ENCODE measurements at regions not wholly inside any gene's neighbourhood (a gene's known extent, or its start where the extent isn't known, plus 50 kb on each side); places are given as distances from the start of the nearest gene placed in this dataset.

GRCh38 chr2:145806546-145806945, 1286.6 kb upstream of the ZEB2 start:
- Histone ChIP-seq H3K56ac (ENCODE audit: insufficient read length, low read depth, low read length) (no peak overlapping the region), H3K79me1 (ENCODE audit: insufficient read depth, low read depth, low read length, poor library complexity, severe bottlenecking) (no peaks in the 10 kb centered on the region), H4K91ac (ENCODE audit: insufficient read length, low read depth, low read length) (no peak overlapping the region), H3K27ac (ENCODE audit: insufficient read length, low read depth, low read length) (no peak overlapping the region), H2BK15ac (ENCODE audit: low read depth, low read length) (no peak overlapping the region), H3K4me2 (ENCODE audit: insufficient read depth, insufficient read length, low read length) (no peak overlapping the region), H4K20me1 (ENCODE audit: control insufficient read depth, insufficient read depth, insufficient read length) (no peaks in the 10 kb centered on the region), H3K18ac (ENCODE audit: insufficient read length, low read depth, low read length) (no peak overlapping the region), H2BK20ac (ENCODE audit: low read depth, low read length, poor library complexity, severe bottlenecking) (no peak overlapping the region), H3K14ac (ENCODE audit: insufficient read depth, low read length) (no peak overlapping the region), H3T11ph (ENCODE audit: low read length) (no peak overlapping the region), H3K23ac (ENCODE audit: insufficient read length, low read depth, low read length) (no peak overlapping the region), H3K4ac (ENCODE audit: low read depth, low read length) (no peak overlapping the region), H2BK12ac (ENCODE audit: insufficient read length, low read depth, low read length) (no peak overlapping the region), H3K27me3 (ENCODE audit: insufficient read depth, low read length) (no peaks in the 10 kb centered on the region), H3K4me1 (ENCODE audit: insufficient read depth, low read length) (no peaks in the 10 kb centered on the region), H2BK5ac (ENCODE audit: insufficient read length, low read length) (no peak overlapping the region), H4K5ac (ENCODE audit: insufficient read length, low read depth, low read length) (no peak overlapping the region), H2AFZ (ENCODE audit: low read length) (no peak overlapping the region), H3K79me2 (ENCODE audit: insufficient read depth, low read length) (no peaks in the 10 kb centered on the region), H3K9me3 (ENCODE audit: control insufficient read depth, low read depth, low read length) (no peaks in the 10 kb centered on the region), H2BK120ac (ENCODE audit: low read depth, low read length, poor library complexity, severe bottlenecking) (no peak overlapping the region), H3K23me2 (ENCODE audit: insufficient read length, low read depth, low read length, poor library complexity, severe bottlenecking) (no peaks in the 10 kb centered on the region), H4K8ac (replicated peaks; ENCODE audit: insufficient read length, low read depth, low read length) (no peak overlapping the region), H2AK5ac (ENCODE audit: insufficient read length, low read length) (no peak overlapping the region), H3K9ac (ENCODE audit: extremely low read depth, insufficient read length, low read length) (no peak overlapping the region)
- no peak overlapping the region for H3K27ac Mint-ChIP-seq
- no peaks in the 10 kb centered on the region for H3K4me1 Mint-ChIP-seq
- H3K27me3 Mint-ChIP-seq (ENCODE audit: low read depth): no peaks in the 10 kb centered on the region
- no peaks in the 10 kb centered on the region; a peak in 1 of 7 replicates for H3K36me3 Mint-ChIP-seq (ENCODE audit: insufficient read depth in 1 of 3, low read depth in 3 of 3)
- no peaks in the 10 kb centered on the region for H3K9me3 Mint-ChIP-seq
- DNase-seq: no peak
- no peak overlapping the region for H3K4me3 Mint-ChIP-seq
- no peak for TF ChIP-seq CTCF (conservative IDR thresholded peaks at IDR 0.05)
